ENCODE measurements at regions not wholly inside any gene's neighbourhood (a gene's known extent, or its start where the extent isn't known, plus 50 kb on each side); places are given as distances from the start of the nearest gene placed in this dataset.
"Not testable (repeated sequence)": the region's sequence is repeated elsewhere in the genome, so short reads cannot be mapped to it uniquely, and the experiment has no call there.

- H3K4me1 ChIP-seq (ENCODE audit: control insufficient read depth in 5 of 5, insufficient read depth in 5 of 5, low read length in 5 of 5): peaks cover 0 to 10% (median 0%) of the 10 kb centered on the region in 5 donors
- H3K9ac ChIP-seq (ENCODE audit: low read length in 5 of 5): no peak overlapping the region
- no peaks in the 10 kb centered on the region for H3K27me3 ChIP-seq (ENCODE audit: control insufficient read depth in 5 of 5, insufficient read depth in 4 of 5, low read length in 5 of 5)
- H3K27ac ChIP-seq (ENCODE audit: low read depth, low read length): no peak overlapping the region
- peaks cover 0 to 10% (median 0%) of the 10 kb centered on the region in 5 donors for H3K36me3 ChIP-seq (ENCODE audit: control insufficient read depth in 5 of 5, insufficient read depth in 5 of 5, low read length in 5 of 5)
- no peak overlapping the region for H3K4me3 ChIP-seq (ENCODE audit: low read depth in 1 of 5, low read length in 5 of 5)
- no peaks in the 10 kb centered on the region for H3K9me3 ChIP-seq (ENCODE audit: control insufficient read depth in 5 of 5, low read length in 5 of 5)
These were observed 123.6 kb upstream of the STK17B start for GRCh38 chr2:196295005-196295404.

GRCh38 chr2:196298106-196298723, 126.8 kb upstream of the STK17B start:
- H3K4me1 ChIP-seq (ENCODE audit: control insufficient read depth in 5 of 5, insufficient read depth in 5 of 5, low read length in 5 of 5); H3K27ac ChIP-seq (ENCODE audit: low read depth, low read length); H3K9me3 ChIP-seq (ENCODE audit: control insufficient read depth in 5 of 5, low read length in 5 of 5); H3K27me3 ChIP-seq (ENCODE audit: control insufficient read depth in 5 of 5, insufficient read depth in 4 of 5, low read length in 5 of 5); H3K9ac ChIP-seq (ENCODE audit: low read length in 5 of 5); H3K4me3 ChIP-seq (ENCODE audit: low read depth in 1 of 5, low read length in 5 of 5); H3K36me3 ChIP-seq (ENCODE audit: control insufficient read depth in 5 of 5, insufficient read depth in 5 of 5, low read length in 5 of 5): not testable (repeated sequence)

- Histone ChIP-seq H3K4me1 (ENCODE audit: control insufficient read depth in 5 of 5, insufficient read depth in 5 of 5, low read length in 5 of 5) (peaks cover 0 to 6% (median 0%) of the 10 kb centered on the region in 5 donors), H3K27me3 (ENCODE audit: control insufficient read depth in 5 of 5, insufficient read depth in 4 of 5, low read length in 5 of 5) (no peaks in the 10 kb centered on the region), H3K27ac (ENCODE audit: low read depth, low read length) (no peak overlapping the region), H3K9me3 (ENCODE audit: control insufficient read depth in 5 of 5, low read length in 5 of 5) (no peaks in the 10 kb centered on the region), H3K36me3 (ENCODE audit: control insufficient read depth in 5 of 5, insufficient read depth in 5 of 5, low read length in 5 of 5) (peaks cover 0 to 14% (median 10%) of the 10 kb centered on the region in 5 donors), H3K9ac (ENCODE audit: low read length in 5 of 5) (no peak overlapping the region), H3K4me3 (ENCODE audit: low read depth in 1 of 5, low read length in 5 of 5) (no peak overlapping the region)
These were observed 136.5 kb upstream of the STK17B start for GRCh38 chr2:196307775-196308305.

- H3K9ac ChIP-seq (ENCODE audit: low read length in 5 of 5): no peak overlapping the region
- H3K4me3 ChIP-seq (ENCODE audit: low read depth in 1 of 5, low read length in 5 of 5): no peak overlapping the region
- no peak overlapping the region for H3K27ac ChIP-seq (ENCODE audit: low read depth, low read length)
- H3K27me3 ChIP-seq (ENCODE audit: control insufficient read depth in 5 of 5, insufficient read depth in 4 of 5, low read length in 5 of 5): no peaks in the 10 kb centered on the region
- no peaks in the 10 kb centered on the region for H3K9me3 ChIP-seq (ENCODE audit: control insufficient read depth in 5 of 5, low read length in 5 of 5)
- H3K36me3 ChIP-seq (ENCODE audit: control insufficient read depth in 5 of 5, insufficient read depth in 5 of 5, low read length in 5 of 5): peaks cover 0 to 14% (median 7%) of the 10 kb centered on the region in 5 donors
- H3K4me1 ChIP-seq (ENCODE audit: control insufficient read depth in 5 of 5, insufficient read depth in 5 of 5, low read length in 5 of 5): peaks cover 0 to 6% (median 0%) of the 10 kb centered on the region in 5 donors
These were observed 138.3 kb upstream of the STK17B start for GRCh38 chr2:196309691-196310090.

GRCh38 chr2:196314157-196314556, 142.8 kb upstream of the STK17B start:
- Histone ChIP-seq H3K9ac (ENCODE audit: low read length in 5 of 5) (no peak overlapping the region), H3K27ac (ENCODE audit: low read depth, low read length) (no peak overlapping the region), H3K4me3 (ENCODE audit: low read depth in 1 of 5, low read length in 5 of 5) (no peak overlapping the region), H3K36me3 (ENCODE audit: control insufficient read depth in 5 of 5, insufficient read depth in 5 of 5, low read length in 5 of 5) (peaks cover 0 to 19% (median 10%) of the 10 kb centered on the region in 5 donors), H3K4me1 (ENCODE audit: control insufficient read depth in 5 of 5, insufficient read depth in 5 of 5, low read length in 5 of 5) (peaks cover 0 to 3% (median 0%) of the 10 kb centered on the region in 5 donors), H3K9me3 (ENCODE audit: control insufficient read depth in 5 of 5, low read length in 5 of 5) (no peaks in the 10 kb centered on the region), H3K27me3 (ENCODE audit: control insufficient read depth in 5 of 5, insufficient read depth in 4 of 5, low read length in 5 of 5) (no peaks in the 10 kb centered on the region)

GRCh38 chr2:196314780-196315179, 143.4 kb upstream of the STK17B start:
- Histone ChIP-seq H3K27me3 (ENCODE audit: control insufficient read depth in 5 of 5, insufficient read depth in 4 of 5, low read length in 5 of 5) (no peaks in the 10 kb centered on the region), H3K36me3 (ENCODE audit: control insufficient read depth in 5 of 5, insufficient read depth in 5 of 5, low read length in 5 of 5) (peaks cover 0 to 24% (median 16%) of the 10 kb centered on the region in 5 donors), H3K9ac (ENCODE audit: low read length in 5 of 5) (no peak overlapping the region), H3K4me3 (ENCODE audit: low read depth in 1 of 5, low read length in 5 of 5) (no peak overlapping the region), H3K4me1 (ENCODE audit: control insufficient read depth in 5 of 5, insufficient read depth in 5 of 5, low read length in 5 of 5) (no peaks in the 10 kb centered on the region), H3K9me3 (ENCODE audit: control insufficient read depth in 5 of 5, low read length in 5 of 5) (no peaks in the 10 kb centered on the region), H3K27ac (ENCODE audit: low read depth, low read length) (no peak overlapping the region)

GRCh38 chr2:196315388-196316049, 144.1 kb upstream of the STK17B start:
- H3K36me3 ChIP-seq (ENCODE audit: control insufficient read depth in 5 of 5, insufficient read depth in 5 of 5, low read length in 5 of 5): peaks cover 0 to 24% (median 16%) of the 10 kb centered on the region in 5 donors
- no peak overlapping the region for H3K9ac ChIP-seq (ENCODE audit: low read length in 5 of 5)
- H3K27me3 ChIP-seq (ENCODE audit: control insufficient read depth in 5 of 5, insufficient read depth in 4 of 5, low read length in 5 of 5): no peaks in the 10 kb centered on the region
- no peak overlapping the region for H3K27ac ChIP-seq (ENCODE audit: low read depth, low read length)
- H3K4me3 ChIP-seq (ENCODE audit: low read depth in 1 of 5, low read length in 5 of 5): no peak overlapping the region
- no peaks in the 10 kb centered on the region for H3K9me3 ChIP-seq (ENCODE audit: control insufficient read depth in 5 of 5, low read length in 5 of 5)
- no peaks in the 10 kb centered on the region for H3K4me1 ChIP-seq (ENCODE audit: control insufficient read depth in 5 of 5, insufficient read depth in 5 of 5, low read length in 5 of 5)

GRCh38 chr2:196316050-196316430, 144.7 kb upstream of the STK17B start:
- no peak overlapping the region for H3K9ac ChIP-seq (ENCODE audit: low read length in 5 of 5)
- no peak overlapping the region for H3K4me3 ChIP-seq (ENCODE audit: low read depth in 1 of 5, low read length in 5 of 5)
- peaks cover 0 to 27% (median 16%) of the 10 kb centered on the region in 5 donors for H3K36me3 ChIP-seq (ENCODE audit: control insufficient read depth in 5 of 5, insufficient read depth in 5 of 5, low read length in 5 of 5)
- H3K4me1 ChIP-seq (ENCODE audit: control insufficient read depth in 5 of 5, insufficient read depth in 5 of 5, low read length in 5 of 5): no peaks in the 10 kb centered on the region
- no peaks in the 10 kb centered on the region for H3K9me3 ChIP-seq (ENCODE audit: control insufficient read depth in 5 of 5, low read length in 5 of 5)
- no peak overlapping the region for H3K27ac ChIP-seq (ENCODE audit: low read depth, low read length)
- H3K27me3 ChIP-seq (ENCODE audit: control insufficient read depth in 5 of 5, insufficient read depth in 4 of 5, low read length in 5 of 5): no peaks in the 10 kb centered on the region

GRCh38 chr2:196318517-196319377, 147.4 kb upstream of the STK17B start:
- H3K9me3 ChIP-seq (ENCODE audit: control insufficient read depth in 5 of 5, low read length in 5 of 5): no peaks in the 10 kb centered on the region
- H3K36me3 ChIP-seq (ENCODE audit: control insufficient read depth in 5 of 5, insufficient read depth in 5 of 5, low read length in 5 of 5): peaks cover 0 to 28% (median 16%) of the 10 kb centered on the region in 5 donors
- no peak overlapping the region for H3K4me3 ChIP-seq (ENCODE audit: low read depth in 1 of 5, low read length in 5 of 5)
- H3K4me1 ChIP-seq (ENCODE audit: control insufficient read depth in 5 of 5, insufficient read depth in 5 of 5, low read length in 5 of 5): no peaks in the 10 kb centered on the region
- no peaks in the 10 kb centered on the region for H3K27me3 ChIP-seq (ENCODE audit: control insufficient read depth in 5 of 5, insufficient read depth in 4 of 5, low read length in 5 of 5)
- H3K9ac ChIP-seq (ENCODE audit: low read length in 5 of 5): no peak overlapping the region
- H3K27ac ChIP-seq (ENCODE audit: low read depth, low read length): no peak overlapping the region

Measured in subcutaneous abdominal adipose tissue (tissue), 5 donors.